DND-41 (cell line): ENCODE measurements at regions not wholly inside any gene's neighbourhood (a gene's known extent, or its start where the extent isn't known, plus 50 kb on each side); places are given as distances from the start of the nearest gene placed in this dataset.
"Not testable (repeated sequence)": the region's sequence is repeated elsewhere in the genome, so short reads cannot be mapped to it uniquely, and the experiment has no call there.

Source experiments
- ATAC-seq: fragments of 200-7000 bp; cut with Tn5 transposase; 3 replicates; pipeline ENCODE4 v1.9.1; 2021; ENCODE audit warnings: low read depth; ENCODE audit not compliant: insufficient read depth
- DNase-seq: peaks from one replicate; pipeline ENCODE4 v3.0.0-alpha.2; 2020
- H2AFZ ChIP-seq: 2 replicates; pipeline ENCODE4 v1.6.0; 2012; ENCODE audit warnings: low read depth, low read length
- H3K27ac ChIP-seq: 2 replicates; pipeline ENCODE4 v1.5.1; 2012; ENCODE audit warnings: low read length, inconsistent platforms
- H3K27me3 ChIP-seq: fragments of 200-600 bp; sonication (generic); 2 replicates; pipeline ENCODE4 v1.6.0; 2012; ENCODE audit warnings: low read length, mild to moderate bottlenecking, inconsistent platforms; ENCODE audit not compliant: insufficient read depth, poor library complexity
- H3K36me3 ChIP-seq: 2 replicates; pipeline ENCODE4 v1.5.1; 2012; ENCODE audit warnings: low read length, inconsistent platforms; ENCODE audit not compliant: insufficient read depth
- H3K4me1 ChIP-seq: 2 replicates; pipeline ENCODE4 v1.5.1; 2012; ENCODE audit warnings: mild to moderate bottlenecking, low read length; ENCODE audit not compliant: insufficient read depth
- H3K4me2 ChIP-seq: 2 replicates; pipeline ENCODE4 v1.6.0; 2012; ENCODE audit warnings: mild to moderate bottlenecking, moderate library complexity, low read length, inconsistent platforms; ENCODE audit not compliant: insufficient read depth
- H3K4me3 ChIP-seq, 2 experiments: fragments of 200-600 bp in 1 of 2; shearing (Covaris generic) in 1 of 2; 2 replicates each; pipeline ENCODE4 v1.5.1; 2012 to 2016; ENCODE audit warnings: inconsistent platforms in 2 of 2, low read length in 2 of 2, mild to moderate bottlenecking in 2 of 2, low read depth in 1 of 2, moderate library complexity in 1 of 2
- H3K79me2 ChIP-seq: 2 replicates; pipeline ENCODE4 v1.6.0; 2012; ENCODE audit warnings: low read length, inconsistent platforms; ENCODE audit not compliant: insufficient read depth
- H3K9ac ChIP-seq: 2 replicates; pipeline ENCODE4 v1.6.0; 2012; ENCODE audit warnings: low read depth, mild to moderate bottlenecking, inconsistent platforms, low read length, moderate library complexity
- H3K9me3 ChIP-seq: 2 replicates; pipeline ENCODE4 v1.5.1; 2012; ENCODE audit warnings: low read length, moderate library complexity, mild to moderate bottlenecking, inconsistent platforms; ENCODE audit not compliant: insufficient read depth, severe bottlenecking
- H4K20me1 ChIP-seq: 2 replicates; pipeline ENCODE4 v1.6.0; 2012; ENCODE audit warnings: low read length; ENCODE audit not compliant: insufficient read depth
- CTCF ChIP-seq: IDR thresholded peaks from 2 replicates; pipeline ENCODE4 v1.5.1; 2012; ENCODE audit warnings: borderline replicate concordance, low read length, moderate library complexity, mild to moderate bottlenecking; ENCODE audit not compliant: poor library complexity, severe bottlenecking; ENCODE audit errors: extremely low read depth
- EZH2 ChIP-seq: IDR thresholded peaks from 3 replicates; pipeline ENCODE4 v1.6.1; 2012; ENCODE audit warnings: borderline replicate concordance, low read depth, mild to moderate bottlenecking, moderate library complexity, low read length, inconsistent platforms; ENCODE audit not compliant: severe bottlenecking

- Histone ChIP-seq H4K20me1 (no peaks in the 10 kb centered on the region), H3K27me3 (no peaks in the 10 kb centered on the region), H3K4me3 (no peak overlapping the region), H2AFZ (no peak overlapping the region), H3K9me3 (no peaks in the 10 kb centered on the region), H3K4me1 (no peaks in the 10 kb centered on the region), H3K27ac (no peak overlapping the region), H3K4me2 (no peak overlapping the region), H3K9ac (no peak overlapping the region), H3K79me2 (no peaks in the 10 kb centered on the region), H3K36me3 (no peaks in the 10 kb centered on the region)
- TF ChIP-seq CTCF (no peak), EZH2 (no peak)
- ATAC-seq = no peak
- DNase-seq = no peak
Measured at GRCh38 chr3:110436209-110436608, 635.4 kb upstream of the NECTIN3 start.

GRCh38 chr3:110440066-110440653 lies 631.5 kb upstream of the NECTIN3 start:
- not testable (repeated sequence) for H3K36me3 ChIP-seq, H3K9ac ChIP-seq, H3K4me1 ChIP-seq, ATAC-seq, H3K79me2 ChIP-seq, H3K9me3 ChIP-seq, H2AFZ ChIP-seq, DNase-seq, H4K20me1 ChIP-seq, H3K27me3 ChIP-seq, H3K27ac ChIP-seq, H3K4me3 ChIP-seq, H3K4me2 ChIP-seq

GRCh38 chr3:110454066-110454465 lies 617.5 kb upstream of the NECTIN3 start:
- Histone ChIP-seq H3K4me2 (no peak overlapping the region), H3K4me3 (no peak overlapping the region), H3K79me2 (no peaks in the 10 kb centered on the region), H3K4me1 (no peaks in the 10 kb centered on the region), H3K9ac (no peak overlapping the region), H3K27me3 (no peaks in the 10 kb centered on the region), H3K9me3 (peaks cover 2% of the 10 kb centered on the region), H2AFZ (no peak overlapping the region), H3K27ac (no peak overlapping the region), H4K20me1 (no peaks in the 10 kb centered on the region), H3K36me3 (no peaks in the 10 kb centered on the region)
- DNase-seq (no peak), ATAC-seq (no peak)
- no peak for TF ChIP-seq CTCF
- TF ChIP-seq EZH2 = no peak

GRCh38 chr3:110456001-110456400 lies 615.6 kb upstream of the NECTIN3 start:
- Histone ChIP-seq H3K9me3 (peaks cover 2% of the 10 kb centered on the region), H4K20me1 (no peaks in the 10 kb centered on the region), H3K9ac (no peak overlapping the region), H3K27ac (no peak overlapping the region), H3K36me3 (no peaks in the 10 kb centered on the region), H3K4me3 (no peak overlapping the region), H3K4me2 (no peak overlapping the region), H3K79me2 (no peaks in the 10 kb centered on the region), H3K27me3 (no peaks in the 10 kb centered on the region), H3K4me1 (no peaks in the 10 kb centered on the region), H2AFZ (no peak overlapping the region)
- ATAC-seq = no peak
- no peak for DNase-seq
- TF ChIP-seq CTCF = no peak
- no peak for TF ChIP-seq EZH2
